Lower leg skin (tissue), 4 donors: ENCODE measurements at regions not wholly inside any gene's neighbourhood (a gene's known extent, or its start where the extent isn't known, plus 50 kb on each side); places are given as distances from the start of the nearest gene placed in this dataset.

Experiments
- DNase-seq, 2 donors: peaks; one replicate each; pipeline ENCODE4 v3.0.0-alpha.2; 2019; ENCODE audit warnings: low spot score in 2 of 2
- H3K4me3 ChIP-seq: fragments of 200-600 bp; sonication (generic); 2 replicates; pipeline ENCODE4 v1.5.1; 2017; ENCODE audit warnings: mild to moderate bottlenecking, low read depth; ENCODE audit not compliant: poor library complexity, severe bottlenecking
- POLR2A ChIP-seq, 2 donors: fragments of 450-650 bp; IDR thresholded peaks; one replicate each; pipeline ENCODE4 v1.6.1; 2016 to 2017; ENCODE audit warnings: antibody characterized with exemption in 2 of 2, mild to moderate bottlenecking in 1 of 2, moderate library complexity in 1 of 2
- WGBS, 2 donors: methylation state at CpG; one replicate each; pipeline ENCODE4 v1.1.5; 2018; 5-methylcytosine and 5-hydroxymethylcytosine counted together
- intact Hi-C: fragments of 100-400 bp; cut with DNase I; formaldehyde crosslinking; loops from one replicate; pipeline ENCODE4 v1.15.0; 2023; ENCODE audit warnings: low total_unique reads
- TF ChIP-seq, protein P1 (sequence below), 3 donors: fragments of 450-650 bp; IDR thresholded peaks; one replicate each; pipeline ENCODE4 v1.5.1; 2016; ENCODE audit warnings: antibody characterized with exemption in 3 of 3, mild to moderate bottlenecking in 3 of 3, moderate library complexity in 2 of 3

- TF ChIP-seq POLR2A (IDR thresholded peaks at IDR 0.05): no peak
- TF ChIP-seq, protein P1, sequence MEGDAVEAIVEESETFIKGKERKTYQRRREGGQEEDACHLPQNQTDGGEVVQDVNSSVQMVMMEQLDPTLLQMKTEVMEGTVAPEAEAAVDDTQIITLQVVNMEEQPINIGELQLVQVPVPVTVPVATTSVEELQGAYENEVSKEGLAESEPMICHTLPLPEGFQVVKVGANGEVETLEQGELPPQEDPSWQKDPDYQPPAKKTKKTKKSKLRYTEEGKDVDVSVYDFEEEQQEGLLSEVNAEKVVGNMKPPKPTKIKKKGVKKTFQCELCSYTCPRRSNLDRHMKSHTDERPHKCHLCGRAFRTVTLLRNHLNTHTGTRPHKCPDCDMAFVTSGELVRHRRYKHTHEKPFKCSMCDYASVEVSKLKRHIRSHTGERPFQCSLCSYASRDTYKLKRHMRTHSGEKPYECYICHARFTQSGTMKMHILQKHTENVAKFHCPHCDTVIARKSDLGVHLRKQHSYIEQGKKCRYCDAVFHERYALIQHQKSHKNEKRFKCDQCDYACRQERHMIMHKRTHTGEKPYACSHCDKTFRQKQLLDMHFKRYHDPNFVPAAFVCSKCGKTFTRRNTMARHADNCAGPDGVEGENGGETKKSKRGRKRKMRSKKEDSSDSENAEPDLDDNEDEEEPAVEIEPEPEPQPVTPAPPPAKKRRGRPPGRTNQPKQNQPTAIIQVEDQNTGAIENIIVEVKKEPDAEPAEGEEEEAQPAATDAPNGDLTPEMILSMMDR (IDR thresholded peaks at IDR 0.05): no peak
- DNase-seq: no peak
- intact Hi-C loops: no loop called here
- H3K4me3 ChIP-seq: no peak overlapping the region
Measured at GRCh38 chr6:48626421-48626820, 515.4 kb upstream of the PTCHD4 start.

- DNase-seq: no peak
- H3K4me3 ChIP-seq: no peak overlapping the region
- TF ChIP-seq POLR2A (IDR thresholded peaks at IDR 0.05): no peak
- TF ChIP-seq, protein P1 (IDR thresholded peaks at IDR 0.05): no peak
- 70 to 76% methylated on average over 3 of the region's 3 CpGs for WGBS, 2 donors
- intact Hi-C loops: no loop called here
Measured at GRCh38 chr6:48624631-48625030, 513.6 kb upstream of the PTCHD4 start.

GRCh38 chr6:48619771-48620170 is 508.8 kb upstream of the PTCHD4 start:
- TF ChIP-seq POLR2A (IDR thresholded peaks at IDR 0.05): no peak
- TF ChIP-seq, protein P1 (IDR thresholded peaks at IDR 0.05): no peak
- WGBS, 2 donors: 49 to 54% methylated on average over 3 of the region's 3 CpGs
- intact Hi-C loops: no loop called here
- no peak overlapping the region for H3K4me3 ChIP-seq
- DNase-seq: no peak

DNA sequence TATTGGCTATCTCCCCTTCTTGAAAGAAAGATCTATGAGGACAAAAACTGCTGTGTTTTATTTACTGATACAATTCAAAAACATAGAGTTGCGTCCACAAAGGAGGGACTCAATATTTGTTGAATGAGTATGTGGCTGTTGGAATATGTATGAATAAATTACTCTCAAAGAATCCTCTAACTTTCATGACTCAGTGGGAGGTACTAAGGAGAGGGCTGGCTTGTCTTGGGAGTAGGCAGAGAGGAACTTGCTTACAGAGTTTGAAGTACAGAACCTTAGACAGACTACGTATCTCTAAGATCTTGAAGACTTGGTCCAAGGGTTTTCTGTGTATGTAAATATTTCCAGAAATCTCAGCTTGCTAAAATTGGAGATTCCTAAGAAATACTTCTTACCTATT is 504.0 kb upstream of the PTCHD4 start:
- 70 to 86% methylated on average over 2 of the region's 2 CpGs for WGBS, 2 donors
- intact Hi-C loops: no loop called here
- no peak overlapping the region for H3K4me3 ChIP-seq
- no peak for DNase-seq
- no peak for TF ChIP-seq POLR2A (IDR thresholded peaks at IDR 0.05)
- TF ChIP-seq, protein P1 (IDR thresholded peaks at IDR 0.05): no peak

DNA sequence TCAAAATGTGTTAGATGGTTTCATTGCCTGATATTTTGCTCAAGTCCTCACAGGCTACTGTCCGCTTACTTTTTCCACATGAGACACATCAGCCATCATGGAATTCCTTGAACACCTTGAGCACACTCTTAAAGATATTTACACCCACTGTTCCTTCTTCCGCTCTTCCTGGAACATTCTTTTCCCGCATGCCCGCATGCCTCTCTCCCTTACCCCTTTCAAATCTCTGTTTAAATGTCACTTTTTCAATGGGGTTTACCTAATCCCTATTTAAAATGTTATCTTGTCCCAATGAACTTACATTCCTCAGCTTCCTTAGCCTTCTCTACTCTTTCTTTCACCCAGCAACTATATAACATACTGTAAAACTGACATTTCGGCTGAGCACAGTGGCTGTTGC is 503.3 kb upstream of the PTCHD4 start:
- intact Hi-C loops: no loop called here
- no peak for TF ChIP-seq POLR2A (IDR thresholded peaks at IDR 0.05)
- TF ChIP-seq, protein P1 (IDR thresholded peaks at IDR 0.05): no peak
- no peak overlapping the region for H3K4me3 ChIP-seq
- 91 to 97% methylated on average over 5 of the region's 5 CpGs for WGBS, 2 donors
- DNase-seq: no peak

GRCh38 chr6:48613231-48613949 is 502.4 kb upstream of the PTCHD4 start:
- intact Hi-C loops: no loop called here
- no peak for DNase-seq
- TF ChIP-seq POLR2A (IDR thresholded peaks at IDR 0.05): no peak
- TF ChIP-seq, protein P1 (IDR thresholded peaks at IDR 0.05): no peak
- no peak overlapping the region for H3K4me3 ChIP-seq
- WGBS, 2 donors: 34 to 65% methylated on average over 5 of the region's 5 CpGs
